ENCODE measurements at regions not wholly inside any gene's neighbourhood (a gene's known extent, or its start where the extent isn't known, plus 50 kb on each side); places are given as distances from the start of the nearest gene placed in this dataset.

GRCh38 chr2:120880381-120880780 lies 144.7 kb downstream of the GLI2 start:
- peak overlapping the region; percentile 66 for H3K27ac ChIP-seq
- DNase-seq, result peak; percentile 85
- no peaks in the 10 kb centered on the region for H3K27me3 ChIP-seq (ENCODE audit: insufficient read depth, low read depth, severe bottlenecking)
- TF ChIP-seq, protein P1, sequence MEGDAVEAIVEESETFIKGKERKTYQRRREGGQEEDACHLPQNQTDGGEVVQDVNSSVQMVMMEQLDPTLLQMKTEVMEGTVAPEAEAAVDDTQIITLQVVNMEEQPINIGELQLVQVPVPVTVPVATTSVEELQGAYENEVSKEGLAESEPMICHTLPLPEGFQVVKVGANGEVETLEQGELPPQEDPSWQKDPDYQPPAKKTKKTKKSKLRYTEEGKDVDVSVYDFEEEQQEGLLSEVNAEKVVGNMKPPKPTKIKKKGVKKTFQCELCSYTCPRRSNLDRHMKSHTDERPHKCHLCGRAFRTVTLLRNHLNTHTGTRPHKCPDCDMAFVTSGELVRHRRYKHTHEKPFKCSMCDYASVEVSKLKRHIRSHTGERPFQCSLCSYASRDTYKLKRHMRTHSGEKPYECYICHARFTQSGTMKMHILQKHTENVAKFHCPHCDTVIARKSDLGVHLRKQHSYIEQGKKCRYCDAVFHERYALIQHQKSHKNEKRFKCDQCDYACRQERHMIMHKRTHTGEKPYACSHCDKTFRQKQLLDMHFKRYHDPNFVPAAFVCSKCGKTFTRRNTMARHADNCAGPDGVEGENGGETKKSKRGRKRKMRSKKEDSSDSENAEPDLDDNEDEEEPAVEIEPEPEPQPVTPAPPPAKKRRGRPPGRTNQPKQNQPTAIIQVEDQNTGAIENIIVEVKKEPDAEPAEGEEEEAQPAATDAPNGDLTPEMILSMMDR (IDR thresholded peaks at IDR 0.05; ENCODE audit: low read depth, low read length), result no peak
- peak overlapping the region; percentile 46 for H3K4me3 ChIP-seq (ENCODE audit: low read depth, low read length)
- no peaks in the 10 kb centered on the region for H3K9me3 ChIP-seq (ENCODE audit: severe bottlenecking)
- no peaks in the 10 kb centered on the region for H3K36me3 ChIP-seq

GRCh38 chr2:120881981-120882788 lies 146.5 kb downstream of the GLI2 start:
- Histone ChIP-seq H3K4me3 (ENCODE audit: low read depth, low read length) (no peak overlapping the region), H3K27ac (no peak overlapping the region), H3K27me3 (ENCODE audit: insufficient read depth, low read depth, severe bottlenecking) (no peaks in the 10 kb centered on the region), H3K36me3 (no peaks in the 10 kb centered on the region), H3K9me3 (ENCODE audit: severe bottlenecking) (no peaks in the 10 kb centered on the region)
- no peak for DNase-seq
- TF ChIP-seq, protein P1 (IDR thresholded peaks at IDR 0.05; ENCODE audit: low read depth, low read length), result no peak

DNA sequence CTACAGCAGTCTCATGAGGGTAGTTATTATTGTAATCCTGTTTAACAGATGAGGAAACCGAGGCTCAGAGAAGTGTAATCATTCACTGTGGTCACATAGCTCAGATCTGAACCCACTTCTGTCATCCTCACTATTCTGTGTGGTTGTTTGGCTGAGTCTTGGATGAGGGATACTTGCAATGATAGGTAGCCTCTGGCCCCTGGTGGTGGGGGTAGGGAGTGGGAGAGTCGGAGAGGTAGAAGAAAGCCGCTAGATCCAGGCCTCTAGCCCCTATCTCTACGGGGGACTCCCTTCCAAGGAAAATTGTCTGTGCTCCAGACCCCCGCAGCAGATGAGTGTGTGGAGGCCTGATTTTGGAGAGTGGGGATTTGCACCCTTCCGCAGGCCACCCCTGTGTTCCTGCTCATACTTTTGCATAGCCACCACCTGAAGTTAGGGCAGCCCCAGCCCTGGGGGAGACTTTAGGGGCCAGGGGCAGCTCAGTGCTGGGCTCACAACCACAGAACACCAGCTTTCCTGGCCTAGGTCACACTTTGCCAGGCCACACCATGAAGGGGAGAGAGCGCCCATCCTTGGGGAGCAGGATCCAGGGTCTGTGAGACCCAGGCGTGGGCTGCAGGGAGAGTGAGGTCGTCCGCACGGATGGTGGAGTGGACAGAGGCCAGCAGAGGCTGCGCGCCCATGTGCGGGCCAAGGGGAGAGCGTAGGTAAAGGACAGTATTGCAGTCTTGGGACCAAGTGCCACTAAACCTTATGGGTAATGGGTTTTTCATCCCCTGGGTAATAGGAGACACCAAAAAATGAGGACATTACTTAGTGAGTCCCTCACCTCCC lies 148.2 kb downstream of the GLI2 start:
- no peak for DNase-seq
- H3K27me3 ChIP-seq (ENCODE audit: insufficient read depth, low read depth, severe bottlenecking), result no peaks in the 10 kb centered on the region
- TF ChIP-seq, protein P1 (IDR thresholded peaks at IDR 0.05; ENCODE audit: low read depth, low read length), result peak; percentile 48

DNA sequence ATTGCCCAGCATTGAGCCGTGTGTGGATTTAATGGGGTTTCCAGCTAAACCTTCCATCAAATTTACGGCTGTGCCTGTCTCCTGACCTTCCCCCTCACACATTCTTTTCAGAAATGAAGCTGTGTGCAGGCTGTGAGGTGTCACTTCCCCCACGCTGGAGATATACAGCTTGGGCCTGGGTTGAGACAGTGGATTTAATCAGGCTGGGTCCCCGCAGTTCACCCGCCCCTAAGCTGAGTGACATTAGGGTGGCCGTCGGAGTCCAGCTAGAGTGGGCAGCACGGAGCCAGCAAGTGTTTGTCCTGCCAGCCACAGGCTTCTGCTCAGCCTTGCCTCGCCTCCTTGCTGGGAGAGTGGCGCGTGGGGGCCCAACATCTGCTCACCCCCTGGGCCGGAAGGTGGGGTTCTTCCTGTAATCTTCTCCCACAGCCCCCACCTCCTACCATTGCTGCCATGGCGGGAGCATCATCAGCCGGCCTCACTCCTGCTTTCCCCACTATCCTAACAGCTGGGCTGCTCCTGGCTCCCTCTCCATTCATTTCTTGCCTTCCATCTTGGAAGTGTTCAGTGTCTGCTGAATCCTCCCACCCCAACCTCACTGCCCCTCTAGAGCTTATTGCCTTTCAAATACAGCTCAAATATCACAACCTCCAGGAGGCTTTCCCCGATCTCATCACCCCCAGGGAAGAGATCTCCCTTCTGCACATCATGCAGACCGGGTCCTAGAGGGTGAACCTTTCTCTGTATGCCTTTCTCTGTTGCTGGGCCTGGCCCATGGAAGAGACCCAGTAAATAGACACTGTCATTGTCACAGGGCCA lies 149.0 kb downstream of the GLI2 start:
- no peak for DNase-seq
- no peaks in the 10 kb centered on the region for H3K36me3 ChIP-seq
- no peak overlapping the region for H3K27ac ChIP-seq
- TF ChIP-seq, protein P1 (IDR thresholded peaks at IDR 0.05; ENCODE audit: low read depth, low read length), result no peak
- no peak overlapping the region for H3K4me3 ChIP-seq (ENCODE audit: low read depth, low read length)
- no peaks in the 10 kb centered on the region for H3K9me3 ChIP-seq (ENCODE audit: severe bottlenecking)
- no peaks in the 10 kb centered on the region for H3K27me3 ChIP-seq (ENCODE audit: insufficient read depth, low read depth, severe bottlenecking)

More for the DNA sequence above, 148.2 kb downstream of the GLI2 start:
- H3K4me3 ChIP-seq (ENCODE audit: low read depth, low read length), result no peak overlapping the region
- no peaks in the 10 kb centered on the region for H3K36me3 ChIP-seq
- H3K9me3 ChIP-seq (ENCODE audit: severe bottlenecking), result no peaks in the 10 kb centered on the region
- H3K27ac ChIP-seq, result no peak overlapping the region

GRCh38 chr2:120885321-120885720 lies 149.7 kb downstream of the GLI2 start:
- no peaks in the 10 kb centered on the region for H3K9me3 ChIP-seq (ENCODE audit: severe bottlenecking)
- DNase-seq, result no peak
- H3K36me3 ChIP-seq, result no peaks in the 10 kb centered on the region
- H3K27me3 ChIP-seq (ENCODE audit: insufficient read depth, low read depth, severe bottlenecking), result no peaks in the 10 kb centered on the region
- TF ChIP-seq, protein P1 (IDR thresholded peaks at IDR 0.05; ENCODE audit: low read depth, low read length), result peak; percentile 22; the same call in 1 of the 2 replicates
- no peak overlapping the region for H3K4me3 ChIP-seq (ENCODE audit: low read depth, low read length)
- no peak overlapping the region for H3K27ac ChIP-seq
